Activated CD4-positive, alpha-beta T cell treated with anti-CD3 and anti-CD28 coated beads, Interleukin-2, amount 50 U/mL, for 24 hours (primary cell): ENCODE measurements at regions not wholly inside any gene's neighbourhood (a gene's known extent, or its start where the extent isn't known, plus 50 kb on each side); places are given as distances from the start of the nearest gene placed in this dataset.

ENCODE experiments used
- DNase-seq, 2 donors: peaks; one replicate each; pipeline ENCODE4 v3.0.0-alpha.2; 2020; ENCODE audit warnings: low read depth in 1 of 2, low spot score in 1 of 2

DNA sequence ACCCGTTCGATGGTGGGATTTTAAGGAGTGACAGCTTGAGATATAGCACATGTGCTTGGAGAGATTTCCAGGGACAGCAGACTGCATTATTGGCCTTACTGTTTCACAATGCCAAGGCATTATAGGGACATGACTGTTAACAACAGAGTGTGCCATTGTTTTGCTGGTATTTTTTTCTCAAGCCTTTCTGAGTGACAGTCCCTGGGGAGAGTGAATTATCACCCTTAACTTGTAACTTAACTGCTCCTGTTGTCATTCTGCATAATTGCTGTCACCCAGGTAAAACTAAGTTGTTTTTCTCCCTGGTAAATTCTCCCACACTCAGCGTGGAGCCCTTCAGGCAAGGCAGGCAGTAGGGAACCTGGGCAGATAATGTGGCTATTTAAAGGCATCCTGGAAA lies 989.2 kb upstream of the LCORL start:
- no peak for DNase-seq

DNA sequence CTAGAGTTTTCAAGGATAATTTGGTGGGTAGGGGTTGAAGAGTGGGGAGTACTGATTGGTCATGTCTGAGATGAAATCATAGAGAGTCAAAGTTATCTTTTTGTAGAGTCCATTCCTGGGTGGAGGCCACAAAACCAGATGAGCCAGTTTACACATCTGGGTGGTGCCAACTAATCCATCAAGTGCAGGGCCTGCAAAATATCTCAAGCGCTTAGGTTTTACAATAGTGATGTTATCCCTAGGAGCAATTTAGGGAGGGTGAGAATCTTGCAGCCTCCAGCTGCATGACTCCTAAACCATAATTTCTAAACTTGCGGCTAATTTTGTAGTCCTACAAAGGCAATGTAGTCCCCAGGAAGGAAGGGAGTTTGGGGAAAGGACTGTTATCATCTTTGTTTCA lies 988.3 kb upstream of the LCORL start:
- no peak for DNase-seq

DNA sequence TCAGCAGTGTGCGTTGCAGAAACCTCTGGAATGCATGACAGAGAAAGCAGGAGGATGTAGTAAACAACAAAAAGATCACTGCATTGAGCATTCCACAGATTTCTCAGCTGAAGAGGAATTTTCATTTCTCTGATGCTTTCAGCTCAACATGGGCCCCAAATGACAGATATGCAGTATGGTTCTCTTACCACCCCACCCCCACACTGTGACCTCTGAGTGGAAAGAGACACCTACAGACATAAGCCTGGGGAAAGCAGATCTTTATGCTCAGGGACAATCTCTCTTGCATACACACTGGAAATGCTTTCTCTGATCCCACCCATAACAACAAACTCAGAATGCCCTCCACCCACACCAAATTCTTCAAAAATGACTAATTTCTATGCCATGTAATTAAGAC lies 983.7 kb upstream of the LCORL start:
- no peak for DNase-seq

DNA sequence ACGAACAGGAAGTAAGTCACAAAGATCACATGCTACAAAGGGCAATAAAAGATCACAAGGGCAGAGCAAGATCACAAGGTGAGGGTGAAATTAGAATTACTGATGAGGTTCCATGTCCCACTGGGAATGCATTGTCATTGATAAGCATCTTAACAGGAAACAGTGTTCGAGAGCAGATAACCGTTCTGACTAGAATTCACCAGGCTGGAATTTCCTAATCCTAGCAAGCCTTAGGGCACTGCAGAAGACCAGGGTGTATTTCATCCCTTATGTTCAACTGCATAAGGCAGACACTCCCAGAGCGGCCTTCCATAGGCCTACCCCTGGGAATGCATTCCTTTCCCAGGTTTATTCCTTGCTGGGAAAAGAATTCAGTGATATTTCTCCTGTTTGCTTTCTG lies 980.6 kb upstream of the LCORL start:
- DNase-seq: no peak

DNA sequence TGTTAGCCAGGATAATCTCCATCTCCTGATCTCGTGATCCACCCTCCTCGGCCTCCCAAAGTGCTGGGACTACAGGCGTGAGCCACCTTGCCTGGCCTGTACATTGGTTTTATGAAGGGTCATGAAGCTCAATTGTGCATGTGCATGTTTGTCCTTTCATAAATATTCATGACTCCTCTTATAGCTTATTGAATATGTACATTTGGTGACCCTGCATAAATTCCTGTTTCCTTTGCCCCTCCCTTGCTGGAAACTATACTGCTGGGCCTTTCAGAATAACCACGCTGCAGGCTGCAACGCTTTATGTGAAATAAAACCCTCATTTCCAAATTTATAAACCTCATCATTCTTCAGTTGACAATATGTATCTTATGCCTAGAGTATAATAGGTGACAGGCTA lies 978.0 kb upstream of the LCORL start:
- no peak for DNase-seq

DNA sequence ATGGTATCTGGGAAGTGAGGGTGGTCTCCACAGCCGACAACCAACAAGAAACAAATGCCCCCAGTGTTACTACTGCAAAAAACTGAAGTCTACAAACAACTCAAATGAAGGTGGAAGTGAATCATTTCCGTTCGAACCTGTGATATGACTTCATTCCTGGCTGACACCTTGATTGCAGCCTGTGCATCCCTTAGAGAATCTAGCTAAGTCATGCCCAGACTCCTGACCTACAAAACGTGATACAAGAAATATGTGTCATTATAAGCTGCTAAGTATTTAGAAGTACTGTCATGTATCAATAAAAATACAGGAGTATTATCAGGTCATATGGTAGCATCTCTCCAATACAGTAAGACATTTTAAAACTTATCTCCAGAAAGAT lies 959.7 kb upstream of the LCORL start:
- no peak for DNase-seq

DNA sequence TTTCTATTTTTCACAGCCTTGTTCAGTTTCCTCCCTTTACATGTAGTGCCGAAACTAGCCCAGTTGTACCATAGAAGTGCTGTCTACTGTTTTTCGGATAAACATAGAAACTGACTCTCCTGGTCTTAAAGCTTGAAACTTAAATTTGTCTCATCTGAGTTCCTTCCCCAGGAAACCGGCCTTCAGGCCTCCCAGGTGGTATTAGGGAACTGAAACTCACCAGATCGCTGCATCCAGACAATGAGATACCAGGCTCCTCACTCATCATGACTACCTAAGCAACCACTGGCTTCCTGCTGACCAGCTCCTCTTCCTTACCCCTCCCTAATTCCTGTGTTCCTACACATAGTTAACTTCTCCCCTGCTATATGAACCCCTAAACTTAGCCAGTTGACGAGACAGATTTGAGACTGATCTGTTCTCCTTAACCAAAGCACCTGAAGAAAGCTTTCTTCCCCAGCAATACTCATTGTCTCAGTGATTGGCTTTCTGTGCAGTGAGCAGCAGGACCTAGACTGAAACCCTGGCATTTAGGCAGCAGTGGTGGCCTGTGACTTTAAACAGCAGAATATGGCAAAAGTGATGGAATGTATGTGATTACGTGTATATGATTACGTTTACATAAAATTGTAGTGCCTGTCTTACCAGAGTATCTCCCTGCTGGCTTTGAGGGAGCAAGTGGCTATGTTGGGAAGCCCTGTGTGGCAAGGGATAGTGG lies 959.1 kb upstream of the LCORL start:
- no peak for DNase-seq

DNA sequence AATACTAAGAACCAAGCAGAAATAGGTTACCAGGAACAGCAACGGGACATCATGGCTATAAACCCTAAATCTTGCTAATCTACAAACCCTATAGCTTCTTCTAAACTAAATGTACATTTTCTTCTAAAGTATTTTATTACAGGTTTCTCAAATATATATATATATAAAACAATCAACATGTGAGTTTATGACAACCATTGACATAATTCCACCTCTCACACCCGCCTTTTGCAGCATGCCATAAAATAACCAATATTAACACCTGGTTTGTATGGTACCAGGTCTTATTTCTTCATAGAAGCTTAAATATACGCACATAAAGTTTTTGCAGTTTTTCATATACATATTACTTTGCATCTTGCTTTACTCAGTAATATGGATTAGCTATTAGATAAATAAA lies 955.3 kb upstream of the LCORL start:
- DNase-seq: no peak

DNA sequence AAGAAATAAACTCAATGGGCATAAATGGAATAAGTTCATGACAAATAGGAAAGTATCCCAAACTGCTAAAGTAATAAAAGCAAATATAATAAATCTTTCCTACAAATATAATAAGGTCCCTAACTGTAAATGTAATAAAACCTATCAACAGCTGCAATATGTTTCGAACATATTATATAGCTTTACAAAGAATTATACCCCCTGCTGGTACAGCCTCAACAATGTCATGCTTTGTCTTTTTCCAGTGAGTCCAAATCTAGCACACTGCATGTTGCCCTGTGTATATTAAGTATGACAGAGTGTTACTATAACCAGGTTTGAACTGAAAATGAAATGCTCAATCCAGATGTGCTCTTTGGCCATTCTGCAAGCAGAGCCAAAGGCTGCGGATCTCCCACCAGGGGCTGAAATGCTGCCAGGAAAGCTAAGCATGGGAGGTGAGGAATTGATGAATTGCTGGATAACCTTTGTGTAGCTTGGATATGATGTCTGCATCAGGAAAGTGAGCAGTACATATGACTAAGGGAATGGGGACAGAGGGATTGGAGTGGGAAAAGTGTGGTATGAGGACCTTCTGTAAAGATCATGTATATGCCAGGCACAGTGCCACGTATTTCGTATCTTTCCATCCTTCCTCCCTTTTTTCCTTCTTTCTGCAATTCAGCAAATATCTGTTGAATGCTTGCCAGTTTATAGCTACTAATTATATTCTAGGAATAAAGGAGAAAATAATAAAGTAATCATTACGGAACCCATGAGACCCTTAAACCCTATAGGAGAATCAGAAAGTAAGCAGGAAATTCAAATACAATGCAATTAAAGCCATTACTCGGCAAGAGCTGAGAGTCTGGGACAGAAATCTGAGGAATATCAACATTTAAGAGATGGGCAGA lies 954.6 kb upstream of the LCORL start:
- no peak for DNase-seq

DNA sequence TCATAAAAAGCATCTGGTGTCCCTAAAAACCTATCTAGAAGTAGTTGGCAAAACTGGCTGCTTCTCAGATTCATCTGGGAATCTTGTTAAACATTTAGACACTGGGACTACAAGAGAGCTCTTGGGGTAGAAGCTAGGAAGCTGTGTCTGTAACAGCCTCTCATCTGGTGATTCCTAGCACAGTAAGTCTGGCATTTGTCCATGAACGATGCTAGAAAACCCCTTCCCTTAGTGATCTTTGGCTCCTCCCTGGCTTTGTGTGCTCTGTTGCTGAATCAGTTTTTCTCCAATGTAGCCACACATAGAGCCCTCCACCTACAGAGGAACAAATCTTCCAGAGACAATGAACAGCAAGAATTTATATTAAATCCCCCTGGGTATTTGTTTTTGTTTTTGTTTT lies 951.7 kb upstream of the LCORL start:
- DNase-seq: no peak

DNA sequence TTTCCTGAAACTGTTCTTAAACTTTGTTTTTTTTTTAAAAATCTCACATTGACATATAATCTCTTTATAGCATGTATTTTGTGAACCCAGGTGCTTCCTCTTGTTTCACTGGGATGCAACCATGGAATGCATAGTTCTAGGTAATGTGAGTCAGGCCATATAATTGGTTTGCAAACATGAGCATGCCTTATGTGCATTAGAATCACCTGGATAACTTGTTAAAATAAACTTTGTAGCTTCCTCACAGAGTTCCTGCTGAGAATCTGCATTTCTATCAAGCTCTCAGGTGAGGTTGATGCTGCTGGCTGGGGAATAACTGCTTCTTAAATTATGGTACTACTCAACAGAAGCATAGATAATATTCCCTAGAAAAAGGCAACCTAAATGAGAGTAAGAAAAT lies 940.3 kb upstream of the LCORL start:
- no peak for DNase-seq

DNA sequence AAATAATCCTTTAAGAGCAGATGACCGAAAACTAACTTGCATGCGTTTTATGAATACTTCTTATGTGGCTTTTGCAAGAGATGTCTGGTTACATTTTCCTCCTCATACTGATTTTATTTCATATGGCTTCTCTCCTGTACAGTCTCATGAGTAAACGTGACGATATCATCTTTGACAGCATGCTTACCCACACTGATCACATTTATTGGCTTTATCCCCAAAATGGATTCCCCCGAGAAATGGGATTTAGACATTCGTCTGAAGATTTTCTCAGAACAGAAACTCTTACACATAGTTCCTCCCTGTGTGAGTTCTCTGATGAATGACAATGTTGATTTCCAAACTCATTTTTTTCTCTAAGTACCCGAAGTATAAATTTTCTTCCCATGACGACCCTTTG lies 939.7 kb upstream of the LCORL start:
- no peak for DNase-seq

DNA sequence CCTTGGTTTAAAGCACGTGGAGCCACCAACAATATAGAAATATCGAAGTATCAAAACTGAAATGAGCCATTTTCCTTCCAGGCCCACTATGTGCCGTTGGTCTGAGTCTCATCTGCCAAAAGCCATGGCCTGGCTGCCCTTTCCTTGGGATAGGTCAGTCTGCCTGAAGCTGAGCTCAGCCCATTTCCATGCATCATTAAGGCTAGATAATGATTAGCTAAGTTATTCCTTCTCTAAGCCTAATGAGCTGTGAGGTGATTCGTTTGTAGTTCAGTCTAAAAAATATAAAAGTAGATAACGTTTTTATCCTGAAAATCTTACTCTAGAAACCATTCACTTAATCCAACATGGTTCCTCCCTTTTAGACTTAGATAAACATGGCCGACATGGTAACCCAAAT lies 936.2 kb upstream of the LCORL start:
- no peak for DNase-seq

DNA sequence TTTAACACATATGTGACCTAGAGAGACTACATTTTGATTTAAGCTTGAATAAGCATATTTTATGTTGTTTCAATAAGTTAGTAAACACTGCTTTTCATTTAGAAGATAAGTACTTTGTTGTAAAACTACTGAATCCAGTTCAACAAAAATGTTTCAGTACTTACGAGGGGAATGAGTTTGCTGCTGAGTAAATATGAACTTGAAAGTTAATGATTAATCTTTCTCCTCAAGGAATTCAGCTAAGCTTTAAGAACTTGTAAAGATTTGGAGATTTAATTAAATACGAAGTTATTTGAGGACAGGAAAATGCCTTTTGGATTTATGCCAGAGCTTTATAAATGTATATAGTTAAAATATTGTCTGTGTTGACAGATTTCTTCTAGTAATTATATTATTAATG lies 933.0 kb upstream of the LCORL start:
- DNase-seq: no peak

DNA sequence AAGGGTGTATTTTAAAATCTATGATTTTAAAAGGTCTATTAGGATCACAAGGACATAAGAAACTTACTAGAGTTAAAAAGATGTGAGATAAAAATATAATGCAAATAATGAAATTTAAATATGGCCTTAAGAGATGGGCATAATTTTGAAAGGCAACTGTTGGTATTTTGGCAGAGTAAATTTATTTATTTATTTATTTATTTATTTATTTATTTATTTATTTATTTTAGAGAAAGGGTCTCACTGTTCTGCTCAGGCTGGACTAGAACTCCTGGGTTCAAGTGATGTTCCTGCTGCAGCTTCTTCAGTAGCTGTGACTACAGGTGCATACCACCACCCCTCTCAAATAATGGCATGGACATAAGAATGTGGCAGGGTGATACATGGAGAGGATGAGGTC lies 932.1 kb upstream of the LCORL start:
- DNase-seq: no peak

DNA sequence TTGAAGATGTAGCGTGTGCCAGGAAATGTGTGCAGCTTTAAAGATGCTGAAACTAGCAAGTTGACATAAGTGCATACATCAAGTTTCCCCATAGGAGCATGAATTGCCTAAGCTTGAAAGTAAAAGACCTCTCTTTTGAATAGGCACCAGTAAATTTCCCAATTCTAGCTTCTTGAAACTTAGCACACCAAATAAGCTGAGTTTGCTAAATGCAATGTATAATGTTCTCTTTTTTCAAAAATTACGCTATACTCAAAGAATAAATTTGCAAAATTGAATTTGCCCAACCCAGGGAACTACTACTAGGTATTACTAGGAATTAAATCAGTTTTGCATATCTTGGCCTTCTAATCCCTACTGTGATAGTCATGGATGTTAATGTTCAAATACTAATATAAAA lies 923.9 kb upstream of the LCORL start:
- no peak for DNase-seq

DNA sequence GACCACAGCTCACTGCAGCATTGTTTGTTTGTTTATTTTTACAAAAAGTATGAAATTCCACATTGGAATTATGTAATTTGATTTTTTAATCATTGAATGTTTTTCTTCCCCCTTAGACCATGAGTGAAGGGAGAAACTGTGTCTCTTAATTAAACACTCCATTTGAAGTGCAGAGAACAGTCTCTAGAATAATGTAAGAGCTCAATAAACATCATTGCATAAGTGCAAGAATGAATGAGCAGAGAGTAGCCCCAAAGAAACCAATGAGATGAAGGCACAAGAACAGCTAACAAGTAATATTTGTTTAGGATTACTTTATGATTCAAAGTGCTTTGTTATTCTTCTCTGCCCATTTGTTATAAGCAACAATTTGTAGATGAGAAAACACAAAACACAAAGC lies 921.3 kb upstream of the LCORL start:
- DNase-seq: no peak

DNA sequence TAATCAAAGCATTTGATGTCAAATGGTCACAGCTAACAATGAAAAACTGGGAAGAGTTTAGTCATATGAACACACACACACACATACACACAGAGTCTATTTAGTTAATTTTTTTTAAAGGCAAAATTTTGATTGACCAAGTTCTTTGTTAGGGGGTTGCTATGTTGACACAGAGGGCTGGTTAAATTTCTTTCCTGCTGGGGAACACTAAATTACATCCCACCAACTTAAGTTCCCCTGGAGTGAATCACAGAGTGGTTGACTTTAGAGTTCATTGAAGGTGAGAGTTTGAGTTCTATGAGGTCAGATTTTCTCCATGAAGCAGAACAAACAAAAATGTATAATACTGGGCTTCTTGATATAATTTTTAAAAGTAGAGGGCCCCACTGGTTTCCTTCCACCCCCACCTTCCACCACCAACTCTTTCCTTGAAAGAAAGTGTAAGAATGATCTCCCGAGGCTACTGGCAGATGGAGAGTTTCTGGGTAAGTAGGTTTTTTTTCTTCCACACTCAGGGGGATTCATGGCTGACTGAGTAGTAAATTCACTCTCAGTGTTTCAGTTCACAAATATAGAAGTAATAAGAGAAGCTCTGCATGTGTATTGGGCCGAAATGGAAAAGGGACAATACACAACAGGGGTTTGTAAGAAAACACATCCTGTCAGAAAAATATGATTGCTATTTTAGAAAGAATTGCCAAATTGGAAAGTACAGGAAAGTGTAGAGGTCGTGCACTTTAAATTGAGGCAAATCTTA lies 917.0 kb upstream of the LCORL start:
- no peak for DNase-seq

DNA sequence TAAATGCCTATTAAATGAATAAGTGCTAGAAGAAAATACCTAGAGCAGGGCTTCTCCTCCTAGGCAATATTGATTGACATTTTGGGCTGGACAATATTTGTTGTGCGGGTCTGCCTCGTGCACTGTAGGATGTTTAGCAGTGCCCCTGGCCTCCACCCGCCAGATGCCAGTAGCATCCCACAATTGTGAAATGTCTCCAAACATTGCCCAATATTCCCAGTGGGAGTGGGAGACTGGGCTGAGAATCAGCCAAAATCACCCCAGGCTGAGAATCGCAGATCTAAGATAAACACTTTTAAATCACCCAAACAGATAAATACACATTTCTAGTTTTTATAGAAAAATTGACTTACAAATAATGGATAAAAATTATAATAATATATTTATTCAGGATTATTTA lies 916.2 kb upstream of the LCORL start:
- DNase-seq: no peak

DNA sequence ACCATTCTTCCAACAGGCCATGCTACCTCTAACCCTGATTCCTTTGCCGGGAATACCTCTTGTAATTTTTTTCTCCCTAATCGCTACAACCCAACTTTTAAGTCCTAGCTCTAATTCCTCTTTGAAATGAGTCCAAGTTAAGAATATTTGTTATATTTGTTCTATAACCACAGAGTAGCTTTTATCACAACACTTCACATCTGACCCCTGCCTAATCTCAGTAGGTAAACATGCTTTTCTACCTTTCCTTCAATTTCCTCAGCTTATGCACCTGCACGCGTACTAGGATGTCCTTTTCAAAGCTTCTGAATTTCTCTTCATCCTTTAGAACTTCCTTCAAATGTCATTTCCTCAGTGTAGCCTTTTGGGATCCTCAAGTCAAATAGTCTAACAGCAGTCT lies 915.5 kb upstream of the LCORL start:
- no peak for DNase-seq

DNA sequence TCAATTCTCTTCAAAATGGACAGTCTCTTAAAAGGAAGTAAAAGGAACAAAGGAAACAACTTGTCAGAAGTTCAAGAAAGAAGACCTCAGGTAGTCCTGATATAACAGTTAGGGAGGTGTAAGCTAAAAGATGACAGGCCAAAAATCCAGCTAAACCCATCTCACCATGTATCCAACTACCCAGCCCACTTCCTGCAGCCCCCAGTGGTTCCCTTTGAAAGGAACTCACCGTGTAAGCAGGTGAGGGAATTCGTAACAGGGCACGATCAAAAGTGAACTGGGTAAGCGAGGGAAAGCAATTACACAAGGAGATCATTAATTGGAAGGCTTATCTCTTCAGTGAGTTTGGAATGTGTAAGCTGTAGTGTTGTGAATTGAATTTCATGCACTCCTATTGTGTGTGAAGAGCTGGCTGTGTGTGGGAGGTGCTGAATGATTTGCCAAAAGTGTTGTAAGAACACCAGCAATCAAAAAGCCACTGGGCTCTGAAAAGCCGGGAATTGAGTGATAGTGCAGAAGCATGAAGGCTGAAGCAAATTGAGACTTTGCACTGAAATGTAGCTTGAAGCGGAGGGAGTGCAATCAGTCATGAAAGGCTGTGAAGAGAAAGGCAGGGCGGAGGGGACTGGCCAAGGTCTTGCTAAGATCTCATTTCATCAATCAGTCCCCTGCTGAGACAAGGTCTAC lies 914.2 kb upstream of the LCORL start:
- no peak for DNase-seq

DNA sequence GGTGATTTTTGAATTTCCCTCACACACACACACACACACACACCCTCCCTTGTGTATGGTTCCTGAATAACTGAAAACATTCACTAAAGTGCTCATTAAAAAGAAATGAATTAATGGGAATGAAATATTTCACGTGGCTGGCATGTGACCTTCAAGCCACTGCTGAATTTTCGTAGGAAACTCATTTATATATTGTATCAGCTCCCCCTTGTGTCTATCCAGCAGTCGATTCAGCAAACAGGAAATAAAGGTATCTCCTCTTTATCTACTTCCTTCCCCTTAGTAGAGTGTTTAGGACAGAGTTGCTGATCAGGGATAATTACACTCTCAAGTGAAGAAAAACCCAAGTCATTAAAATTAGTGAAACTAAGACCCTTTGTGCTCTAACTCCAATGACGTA lies 912.6 kb upstream of the LCORL start:
- no peak for DNase-seq
